SW 1271 (cell line): ENCODE measurements at regions not wholly inside any gene's neighbourhood (a gene's known extent, or its start where the extent isn't known, plus 50 kb on each side); places are given as distances from the start of the nearest gene placed in this dataset.
"Not testable (repeated sequence)": the region's sequence is repeated elsewhere in the genome, so short reads cannot be mapped to it uniquely, and the experiment has no call there.

ENCODE experiments used
- DNase-seq, 2 experiments: peaks; one replicate each; lab custom pipeline; 2025; lab: John Stamatoyannopoulos, UW

- DNase-seq, result no peak
Measured at GRCh38 chr13:23947893-23948292, 50.6 kb upstream of the C1QTNF9B start.

GRCh38 chr13:23949200-23949599 lies 51.9 kb upstream of the C1QTNF9B start:
- DNase-seq, result no peak

- DNase-seq, result no peak
Measured at GRCh38 chr13:23949736-23950135, 52.4 kb upstream of the C1QTNF9B start.

- no peak for DNase-seq
Measured at GRCh38 chr13:23950736-23951510, 53.6 kb upstream of the C1QTNF9B start.

- DNase-seq, result no peak
Measured at GRCh38 chr13:23952796-23953195, 55.5 kb upstream of the C1QTNF9B start.

GRCh38 chr13:23953860-23954512 lies 56.7 kb upstream of the C1QTNF9B start:
- no peak for DNase-seq

- no peak for DNase-seq
Measured at GRCh38 chr13:23955064-23955463, 57.8 kb upstream of the C1QTNF9B start.

GRCh38 chr13:23956106-23956505 lies 58.8 kb upstream of the C1QTNF9B start:
- no peak for DNase-seq

GRCh38 chr13:23957981-23958380 lies 60.7 kb upstream of the C1QTNF9B start:
- no peak for DNase-seq

GRCh38 chr13:23959231-23959862 lies 62.0 kb upstream of the C1QTNF9B start:
- DNase-seq, result no peak

- DNase-seq, result peak in 1 of 2 experiments; percentile 21
Measured at GRCh38 chr13:23960566-23961156, 63.4 kb upstream of the C1QTNF9B start.

GRCh38 chr13:23963184-23963931 lies 66.1 kb upstream of the C1QTNF9B start:
- DNase-seq, result no peak

- DNase-seq, result no peak
Measured at GRCh38 chr13:23963947-23964346, 66.6 kb upstream of the C1QTNF9B start.

- no peak for DNase-seq
Measured at GRCh38 chr13:23965346-23965745, 68.0 kb upstream of the C1QTNF9B start.

- no peak for DNase-seq
Measured at GRCh38 chr13:23966221-23966690, 69.0 kb upstream of the C1QTNF9B start.

- no peak for DNase-seq
Measured at GRCh38 chr13:23966691-23967615, 69.7 kb upstream of the C1QTNF9B start.

- not testable (repeated sequence) for DNase-seq
Measured at GRCh38 chr13:23967792-23968191, 70.5 kb upstream of the C1QTNF9B start.

- DNase-seq, result no peak
Measured at GRCh38 chr13:23969647-23970046, 72.3 kb upstream of the C1QTNF9B start.

GRCh38 chr13:23979361-23980159 lies 82.3 kb upstream of the C1QTNF9B start:
- no peak for DNase-seq

GRCh38 chr13:23980160-23980551 lies 82.9 kb upstream of the C1QTNF9B start:
- no peak for DNase-seq
